HepG2 (cell line): ENCODE measurements at regions not wholly inside any gene's neighbourhood (a gene's known extent, or its start where the extent isn't known, plus 50 kb on each side); places are given as distances from the start of the nearest gene placed in this dataset.

Source experiments
- ASH2L ChIP-seq: fragments of 300-600, 200-600 bp; sonication (generic); IDR thresholded peaks from 2 replicates; pipeline ENCODE4 v1.7.0; 2017; ENCODE audit warnings: low read depth, mild to moderate bottlenecking, moderate library complexity, mixed read lengths, low read length; ENCODE audit not compliant: insufficient read length
- CTCF ChIP-seq: sonication (generic); formaldehyde crosslinking; IDR thresholded peaks from 2 replicates; pipeline ENCODE4 v1.5.0; 2020; ENCODE audit warnings: mild to moderate bottlenecking, missing genetic modification reagents, moderate library complexity
- ELF3 ChIP-seq: IDR thresholded peaks from 2 replicates; pipeline ENCODE4 v1.6.1; 2016; ENCODE audit warnings: missing genetic modification reagents, missing compliant biosample characterization
- IRF1 ChIP-seq: sonication (generic); formaldehyde crosslinking; IDR thresholded peaks from 2 replicates; pipeline ENCODE4 v1.4.0; 2020; ENCODE audit warnings: low read depth, mild to moderate bottlenecking, missing genetic modification reagents
- MAFF ChIP-seq: IDR thresholded peaks from 2 replicates; pipeline ENCODE4 v1.6.1; 2011; ENCODE audit warnings: low read depth, low read length, improper control_type of control experiment
- NFIC ChIP-seq: IDR thresholded peaks from 2 replicates; pipeline ENCODE4 v1.6.1; 2012; ENCODE audit warnings: mild to moderate bottlenecking, low read length, inconsistent platforms
- PRPF4 ChIP-seq: fragments of 200-400 bp; formaldehyde crosslinking; IDR thresholded peaks from 2 replicates; pipeline ENCODE4 v1.6.1; 2016; ENCODE audit warnings: low read length, low read depth; ENCODE audit not compliant: poor library complexity, severe bottlenecking
- TBL1XR1 ChIP-seq: fragments of 150-350 bp; IDR thresholded peaks from 2 replicates; pipeline ENCODE4 v1.6.1; 2014; ENCODE audit warnings: borderline replicate concordance, low read length; ENCODE audit not compliant: partially characterized antibody
- YY1 ChIP-seq: IDR thresholded peaks from 2 replicates; pipeline ENCODE4 v1.6.1; 2011; ENCODE audit warnings: low read length, low read depth, moderate library complexity, mild to moderate bottlenecking; ENCODE audit not compliant: insufficient read depth, insufficient replicate concordance
- ZNF232 ChIP-seq: sonication (generic); formaldehyde crosslinking; IDR thresholded peaks from 2 replicates; pipeline ENCODE4 v1.4.0; 2020; ENCODE audit warnings: missing genetic modification reagents, borderline replicate concordance
- ZNF354B ChIP-seq: sonication (generic); formaldehyde crosslinking; IDR thresholded peaks from 2 replicates; pipeline ENCODE4 v1.8.0; 2022; ENCODE audit warnings: mild to moderate bottlenecking, missing genetic modification reagents
- ZZZ3 ChIP-seq: sonication (generic); formaldehyde crosslinking; IDR thresholded peaks from 2 replicates; pipeline ENCODE4 v1.4.0; 2020; ENCODE audit warnings: missing genetic modification reagents, mild to moderate bottlenecking, borderline replicate concordance
- TF ChIP-seq, protein P1 (sequence below): sonication (generic); formaldehyde crosslinking; IDR thresholded peaks from 2 replicates; pipeline ENCODE4 v1.8.0; 2022; ENCODE audit warnings: mild to moderate bottlenecking, missing genetic modification reagents, borderline replicate concordance
- TF ChIP-seq, protein P2 (sequence below): sonication (generic); formaldehyde crosslinking; IDR thresholded peaks from 2 replicates; pipeline ENCODE4 v1.5.0; 2020; ENCODE audit warnings: missing genetic modification reagents

DNA sequence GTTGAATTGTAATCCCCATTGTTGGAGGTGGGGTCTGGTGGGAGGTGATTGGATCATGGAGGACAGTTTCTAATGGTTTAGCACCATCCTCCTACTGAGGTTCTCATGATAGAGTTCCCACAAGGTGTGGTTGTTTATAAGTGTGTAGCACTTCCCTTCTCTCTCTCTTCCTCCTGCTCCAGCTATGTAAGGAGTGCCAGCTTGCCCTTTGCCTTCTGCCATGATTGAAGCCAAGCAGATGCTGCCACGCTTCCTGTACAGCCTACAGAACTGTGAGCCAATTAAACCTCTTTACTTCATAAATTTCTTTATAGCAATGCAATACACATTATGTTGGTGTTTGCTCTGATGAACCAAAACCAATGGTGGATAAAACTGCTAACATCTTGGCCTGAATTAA, 238.2 kb downstream of the EFNB2 start:
- no peak for TF ChIP-seq ZNF354B
- TF ChIP-seq YY1: no peak
- no peak for TF ChIP-seq PRPF4
- TF ChIP-seq ELF3 (CRISPR knock-in tag): no peak
- TF ChIP-seq CTCF (CRISPR knock-in tag): no peak
- TF ChIP-seq ZNF232 (CRISPR knock-in tag): no peak
- no peak for TF ChIP-seq ASH2L
- TF ChIP-seq ZZZ3 (CRISPR knock-in tag): no peak
- no peak for TF ChIP-seq TBL1XR1
- TF ChIP-seq, protein P1, sequence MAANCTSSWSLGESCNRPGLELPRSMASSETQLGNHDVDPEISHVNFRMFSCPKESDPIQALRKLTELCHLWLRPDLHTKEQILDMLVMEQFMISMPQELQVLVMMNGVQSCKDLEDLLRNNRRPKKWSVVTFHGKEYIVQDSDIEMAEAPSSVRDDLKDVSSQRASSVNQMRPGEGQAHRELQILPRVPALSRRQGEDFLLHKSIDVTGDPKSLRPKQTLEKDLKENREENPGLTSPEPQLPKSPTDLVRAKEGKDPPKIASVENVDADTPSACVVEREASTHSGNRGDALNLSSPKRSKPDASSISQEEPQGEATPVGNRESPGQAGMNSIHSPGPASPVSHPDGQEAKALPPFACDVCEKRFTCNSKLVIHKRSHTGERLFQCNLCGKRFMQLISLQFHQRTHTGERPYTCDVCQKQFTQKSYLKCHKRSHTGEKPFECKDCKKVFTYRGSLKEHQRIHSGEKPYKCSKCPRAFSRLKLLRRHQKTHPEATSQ (CRISPR knock-in tag): no peak
- TF ChIP-seq, protein P2, sequence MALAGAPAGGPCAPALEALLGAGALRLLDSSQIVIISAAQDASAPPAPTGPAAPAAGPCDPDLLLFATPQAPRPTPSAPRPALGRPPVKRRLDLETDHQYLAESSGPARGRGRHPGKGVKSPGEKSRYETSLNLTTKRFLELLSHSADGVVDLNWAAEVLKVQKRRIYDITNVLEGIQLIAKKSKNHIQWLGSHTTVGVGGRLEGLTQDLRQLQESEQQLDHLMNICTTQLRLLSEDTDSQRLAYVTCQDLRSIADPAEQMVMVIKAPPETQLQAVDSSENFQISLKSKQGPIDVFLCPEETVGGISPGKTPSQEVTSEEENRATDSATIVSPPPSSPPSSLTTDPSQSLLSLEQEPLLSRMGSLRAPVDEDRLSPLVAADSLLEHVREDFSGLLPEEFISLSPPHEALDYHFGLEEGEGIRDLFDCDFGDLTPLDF (CRISPR knock-in tag): no peak
- TF ChIP-seq IRF1 (CRISPR knock-in tag): no peak
- no peak for TF ChIP-seq MAFF
- TF ChIP-seq NFIC: no peak
